ENCODE measurements at regions not wholly inside any gene's neighbourhood (a gene's known extent, or its start where the extent isn't known, plus 50 kb on each side); places are given as distances from the start of the nearest gene placed in this dataset.

DNA sequence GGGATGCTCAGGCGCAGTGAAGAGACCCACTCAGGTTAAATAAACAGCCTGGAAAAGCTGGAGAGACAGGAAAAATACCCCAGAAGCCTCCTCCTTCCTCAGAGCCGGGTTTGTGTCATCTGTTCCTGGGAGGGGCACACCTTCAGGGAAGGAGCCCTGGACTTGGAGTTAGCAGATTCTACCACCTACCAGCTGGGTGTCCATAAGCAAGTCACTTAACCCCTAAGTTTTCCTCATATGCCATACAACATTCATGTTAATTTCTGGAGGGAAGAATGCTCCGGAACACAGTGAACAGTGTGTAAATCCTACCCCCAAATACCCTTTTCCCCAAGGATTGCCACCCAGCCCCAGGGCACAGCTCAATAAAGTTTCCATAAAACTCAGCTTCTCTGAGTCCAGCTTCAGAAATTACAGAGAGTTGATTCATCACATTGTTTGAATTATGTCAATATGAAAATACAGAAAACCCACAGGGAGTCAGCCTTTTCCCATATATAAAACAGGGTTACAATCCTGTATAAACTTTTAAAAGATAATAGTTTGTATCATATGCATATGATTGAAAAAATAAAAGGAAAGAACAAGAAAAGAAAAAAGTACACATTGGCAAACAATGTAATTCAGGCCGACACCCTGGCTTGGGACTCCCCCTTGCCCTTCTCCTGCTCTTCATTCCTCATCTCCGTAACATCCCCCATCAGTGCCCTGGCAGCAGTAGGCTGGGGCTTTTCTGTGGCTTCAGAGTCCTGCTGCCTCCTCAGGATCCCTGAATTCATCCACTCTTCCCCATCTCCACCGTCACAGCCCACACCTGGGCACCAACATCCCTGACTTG is 291.8 kb upstream of the USP24 start:
- TF ChIP-seq, protein P1, sequence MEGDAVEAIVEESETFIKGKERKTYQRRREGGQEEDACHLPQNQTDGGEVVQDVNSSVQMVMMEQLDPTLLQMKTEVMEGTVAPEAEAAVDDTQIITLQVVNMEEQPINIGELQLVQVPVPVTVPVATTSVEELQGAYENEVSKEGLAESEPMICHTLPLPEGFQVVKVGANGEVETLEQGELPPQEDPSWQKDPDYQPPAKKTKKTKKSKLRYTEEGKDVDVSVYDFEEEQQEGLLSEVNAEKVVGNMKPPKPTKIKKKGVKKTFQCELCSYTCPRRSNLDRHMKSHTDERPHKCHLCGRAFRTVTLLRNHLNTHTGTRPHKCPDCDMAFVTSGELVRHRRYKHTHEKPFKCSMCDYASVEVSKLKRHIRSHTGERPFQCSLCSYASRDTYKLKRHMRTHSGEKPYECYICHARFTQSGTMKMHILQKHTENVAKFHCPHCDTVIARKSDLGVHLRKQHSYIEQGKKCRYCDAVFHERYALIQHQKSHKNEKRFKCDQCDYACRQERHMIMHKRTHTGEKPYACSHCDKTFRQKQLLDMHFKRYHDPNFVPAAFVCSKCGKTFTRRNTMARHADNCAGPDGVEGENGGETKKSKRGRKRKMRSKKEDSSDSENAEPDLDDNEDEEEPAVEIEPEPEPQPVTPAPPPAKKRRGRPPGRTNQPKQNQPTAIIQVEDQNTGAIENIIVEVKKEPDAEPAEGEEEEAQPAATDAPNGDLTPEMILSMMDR (conservative IDR thresholded peaks at IDR 0.05; ENCODE audit: low read depth, low read length), result peak; percentile 49; the same call in 1 of the 2 replicates
- no peak for TF ChIP-seq EZH2phosphoT487 (IDR thresholded peaks at IDR 0.05; ENCODE audit: borderline replicate concordance, low read length)
